Upper lobe of right lung (tissue), 1 donor: ENCODE measurements at regions not wholly inside any gene's neighbourhood (a gene's known extent, or its start where the extent isn't known, plus 50 kb on each side); places are given as distances from the start of the nearest gene placed in this dataset.

Source experiments
- ATAC-seq: fragments of 200-7000 bp; cut with Tn5 transposase; one replicate; pipeline ENCODE4 v1.9.1; 2020; ENCODE audit warnings: mild to moderate bottlenecking, moderate library complexity
- DNase-seq: peaks from one replicate; pipeline ENCODE4 v3.0.0-alpha.2; 2020
- H3K27ac ChIP-seq: fragments of 200-600 bp; one replicate; pipeline ENCODE4 v1.8.0; 2022
- H3K27me3 ChIP-seq: fragments of 200-600 bp; one replicate; pipeline ENCODE4 v1.8.0; 2022; ENCODE audit warnings: mild to moderate bottlenecking
- H3K36me3 ChIP-seq: fragments of 200-600 bp; one replicate; pipeline ENCODE4 v1.8.0; 2022
- H3K4me1 ChIP-seq: fragments of 200-600 bp; one replicate; pipeline ENCODE4 v1.8.0; 2022
- H3K4me3 ChIP-seq: fragments of 200-600 bp; one replicate; pipeline ENCODE4 v1.8.0; 2022; ENCODE audit warnings: mild to moderate bottlenecking
- H3K9me3 ChIP-seq: fragments of 200-600 bp; one replicate; pipeline ENCODE4 v1.8.0; 2022
- CTCF ChIP-seq: fragments of 200-600 bp; IDR thresholded peaks from one replicate; pipeline ENCODE4 v1.8.0; 2022; ENCODE audit warnings: antibody characterized with exemption
- intact Hi-C: fragments of 100-400 bp; cut with DNase I; formaldehyde crosslinking; loops from one replicate; pipeline ENCODE4 v1.11.0; 2022
- donor health status: DM: no; HTN: yes; CAD: no; lungs with severe emphysema.

- intact Hi-C loops: no loop called here
- ATAC-seq: no peak
- Histone ChIP-seq H3K4me3 (no peak overlapping the region), H3K27ac (no peak overlapping the region), H3K36me3 (no peaks in the 10 kb centered on the region), H3K27me3 (no peaks in the 10 kb centered on the region), H3K4me1 (no peaks in the 10 kb centered on the region), H3K9me3 (no peaks in the 10 kb centered on the region)
- no peak for DNase-seq
- no peak for TF ChIP-seq CTCF
Observed at GRCh38 chr4:148964456-148964855, 522.2 kb upstream of the NR3C2 start.

GRCh38 chr4:148962539-148963290 lies 520.5 kb upstream of the NR3C2 start:
- Histone ChIP-seq H3K4me3 (no peak overlapping the region), H3K36me3 (no peaks in the 10 kb centered on the region), H3K27me3 (no peaks in the 10 kb centered on the region), H3K9me3 (no peaks in the 10 kb centered on the region), H3K27ac (no peak overlapping the region), H3K4me1 (no peaks in the 10 kb centered on the region)
- no peak for DNase-seq
- TF ChIP-seq CTCF: no peak
- intact Hi-C loops: no loop called here
- ATAC-seq: no peak

- no peak for ATAC-seq
- no peaks in the 10 kb centered on the region for H3K27me3 ChIP-seq
- H3K36me3 ChIP-seq: no peaks in the 10 kb centered on the region
- DNase-seq: no peak
- intact Hi-C loops: no loop called here
- no peak overlapping the region for H3K4me3 ChIP-seq
- H3K27ac ChIP-seq: no peak overlapping the region
- TF ChIP-seq CTCF: no peak
- no peaks in the 10 kb centered on the region for H3K9me3 ChIP-seq
- H3K4me1 ChIP-seq: no peaks in the 10 kb centered on the region
Observed at GRCh38 chr4:148961526-148961925, 519.3 kb upstream of the NR3C2 start.

GRCh38 chr4:148958317-148958716 lies 516.1 kb upstream of the NR3C2 start:
- H3K9me3 ChIP-seq: no peaks in the 10 kb centered on the region
- no peaks in the 10 kb centered on the region for H3K36me3 ChIP-seq
- no peak overlapping the region for H3K4me3 ChIP-seq
- DNase-seq: no peak
- no peaks in the 10 kb centered on the region for H3K4me1 ChIP-seq
- H3K27me3 ChIP-seq: no peaks in the 10 kb centered on the region
- intact Hi-C loops: no loop called here
- no peak overlapping the region for H3K27ac ChIP-seq
- ATAC-seq: no peak
- no peak for TF ChIP-seq CTCF

- H3K27ac ChIP-seq: no peak overlapping the region
- ATAC-seq (no peak), DNase-seq (no peak)
- no peaks in the 10 kb centered on the region for H3K27me3 ChIP-seq
- no peaks in the 10 kb centered on the region for H3K9me3 ChIP-seq
- no peak for TF ChIP-seq CTCF
- H3K4me1 ChIP-seq: no peaks in the 10 kb centered on the region
- no peak overlapping the region for H3K4me3 ChIP-seq
- intact Hi-C loops: no loop called here
- H3K36me3 ChIP-seq: no peaks in the 10 kb centered on the region
Observed at GRCh38 chr4:148955564-148956297, 513.5 kb upstream of the NR3C2 start.
